ENCODE measurements at regions not wholly inside any gene's neighbourhood (a gene's known extent, or its start where the extent isn't known, plus 50 kb on each side); places are given as distances from the start of the nearest gene placed in this dataset.

GRCh38 chr13:112244495-112245177 is 131.5 kb upstream of the SPACA7 start:
- no peaks in the 10 kb centered on the region for H3K27me3 ChIP-seq (ENCODE audit: control insufficient read depth, insufficient read depth, low read length)
- ChIA-PET POLR2A (no interaction called here), CTCF (no interaction called here)
- TF ChIP-seq CTCF (IDR thresholded peaks at IDR 0.05; ENCODE audit: insufficient read depth, low read depth, low read length), result no peak
- no peak for DNase-seq (ENCODE audit: low read depth)
- no peaks in the 10 kb centered on the region for H3K36me3 ChIP-seq (ENCODE audit: control insufficient read depth, insufficient read depth, low read length)
- no peak overlapping the region for H3K4me3 ChIP-seq (ENCODE audit: low read depth, low read length)

GRCh38 chr13:112245179-112245724 is 130.9 kb upstream of the SPACA7 start:
- TF ChIP-seq CTCF (IDR thresholded peaks at IDR 0.05; ENCODE audit: insufficient read depth, low read depth, low read length), result no peak
- no peak overlapping the region for H3K4me3 ChIP-seq (ENCODE audit: low read depth, low read length)
- no peak for DNase-seq (ENCODE audit: low read depth)
- no peaks in the 10 kb centered on the region for H3K36me3 ChIP-seq (ENCODE audit: control insufficient read depth, insufficient read depth, low read length)
- ChIA-PET POLR2A (no interaction called here), CTCF (no interaction called here)
- no peaks in the 10 kb centered on the region for H3K27me3 ChIP-seq (ENCODE audit: control insufficient read depth, insufficient read depth, low read length)

- Histone ChIP-seq H3K4me3 (ENCODE audit: low read depth, low read length) (no peak overlapping the region), H3K36me3 (ENCODE audit: control insufficient read depth, insufficient read depth, low read length) (no peaks in the 10 kb centered on the region), H3K27me3 (ENCODE audit: control insufficient read depth, insufficient read depth, low read length) (no peaks in the 10 kb centered on the region)
- POLR2A ChIA-PET, result no interaction called here
- TF ChIP-seq CTCF (IDR thresholded peaks at IDR 0.05; ENCODE audit: insufficient read depth, low read depth, low read length), result no peak
- no peak for DNase-seq (ENCODE audit: low read depth)
- CTCF ChIA-PET, result no interaction called here
Measured at GRCh38 chr13:112245989-112246388, 130.2 kb upstream of the SPACA7 start.

- DNase-seq (ENCODE audit: low read depth), result no peak
- Histone ChIP-seq H3K27me3 (ENCODE audit: control insufficient read depth, insufficient read depth, low read length) (no peaks in the 10 kb centered on the region), H3K4me3 (ENCODE audit: low read depth, low read length) (no peak overlapping the region), H3K36me3 (ENCODE audit: control insufficient read depth, insufficient read depth, low read length) (no peaks in the 10 kb centered on the region)
- CTCF ChIA-PET, result no interaction called here
- POLR2A ChIA-PET, result no interaction called here
- no peak for TF ChIP-seq CTCF (IDR thresholded peaks at IDR 0.05; ENCODE audit: insufficient read depth, low read depth, low read length)
Measured at GRCh38 chr13:112246731-112247470, 129.3 kb upstream of the SPACA7 start.

- H3K4me3 ChIP-seq (ENCODE audit: low read depth, low read length), result no peak overlapping the region
- no peaks in the 10 kb centered on the region for H3K36me3 ChIP-seq (ENCODE audit: control insufficient read depth, insufficient read depth, low read length)
- ChIA-PET POLR2A (no interaction called here), CTCF (no interaction called here)
- no peak for TF ChIP-seq CTCF (IDR thresholded peaks at IDR 0.05; ENCODE audit: insufficient read depth, low read depth, low read length)
- no peaks in the 10 kb centered on the region for H3K27me3 ChIP-seq (ENCODE audit: control insufficient read depth, insufficient read depth, low read length)
- no peak for DNase-seq (ENCODE audit: low read depth)
Measured at GRCh38 chr13:112247471-112248405, 128.4 kb upstream of the SPACA7 start.
